NCI-H2107 treated with DMSO at 0.1 percent for 48 hours (cell line): ENCODE measurements at regions not wholly inside any gene's neighbourhood (a gene's known extent, or its start where the extent isn't known, plus 50 kb on each side); places are given as distances from the start of the nearest gene placed in this dataset.

ENCODE experiments used
- DNase-seq: peaks from one replicate; lab custom pipeline; 2025; ENCODE audit not compliant: unreplicated experiment; lab: John Stamatoyannopoulos, UW

DNA sequence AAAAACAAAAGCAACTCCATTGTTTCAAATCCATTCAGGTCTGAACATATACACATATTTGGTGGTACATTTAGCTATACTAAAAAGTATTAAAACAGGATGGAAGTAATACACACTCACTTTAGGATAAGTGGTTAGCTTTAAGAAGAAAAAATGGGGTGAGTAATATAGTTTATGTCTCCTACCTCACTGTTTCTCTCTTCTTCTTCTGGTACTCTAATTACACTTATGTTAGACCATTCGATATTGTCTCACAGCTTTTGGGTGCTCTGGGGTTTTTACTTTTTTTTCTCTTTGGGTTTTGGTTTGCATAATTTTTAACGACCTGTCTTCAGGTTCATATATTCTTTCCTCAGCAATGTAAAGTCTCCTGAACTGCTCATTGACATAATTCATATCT is 75.4 kb upstream of the AKAP13 start:
- no peak for DNase-seq

DNA sequence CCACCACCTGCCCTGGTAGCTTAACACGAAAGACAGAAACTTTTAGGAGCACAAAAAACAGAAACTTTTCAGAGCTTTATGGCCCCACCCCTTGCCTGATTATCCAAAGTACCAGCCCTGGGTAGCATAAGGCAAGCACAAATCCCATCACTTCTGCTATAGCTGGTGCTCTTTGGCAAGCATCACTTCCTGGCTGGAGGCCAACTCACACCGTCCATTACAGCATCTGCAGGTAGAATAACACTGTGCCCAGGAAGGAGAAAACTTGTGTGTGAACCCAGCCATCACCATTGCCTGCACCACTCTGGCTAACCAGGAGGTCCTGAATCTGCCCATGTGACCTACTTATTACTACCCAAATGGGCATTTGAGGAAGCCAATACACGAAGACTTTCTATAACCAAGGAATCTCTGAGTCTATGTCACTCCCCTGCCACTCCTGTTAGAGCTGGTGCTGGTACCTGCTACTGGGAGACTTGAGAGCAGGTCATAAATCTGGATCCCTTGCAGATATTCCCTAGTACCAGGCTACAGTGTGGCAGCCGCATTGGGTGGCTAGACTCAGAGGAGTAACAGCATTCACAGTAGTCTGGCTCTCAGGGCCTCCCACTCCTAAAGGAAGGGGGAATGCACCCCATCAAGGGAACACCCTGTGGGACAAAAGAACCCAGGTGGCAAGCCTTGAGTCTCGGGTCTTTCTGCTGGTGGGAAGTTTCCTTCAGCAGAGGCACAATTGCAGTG is 73.3 kb upstream of the AKAP13 start:
- DNase-seq, result no peak

DNA sequence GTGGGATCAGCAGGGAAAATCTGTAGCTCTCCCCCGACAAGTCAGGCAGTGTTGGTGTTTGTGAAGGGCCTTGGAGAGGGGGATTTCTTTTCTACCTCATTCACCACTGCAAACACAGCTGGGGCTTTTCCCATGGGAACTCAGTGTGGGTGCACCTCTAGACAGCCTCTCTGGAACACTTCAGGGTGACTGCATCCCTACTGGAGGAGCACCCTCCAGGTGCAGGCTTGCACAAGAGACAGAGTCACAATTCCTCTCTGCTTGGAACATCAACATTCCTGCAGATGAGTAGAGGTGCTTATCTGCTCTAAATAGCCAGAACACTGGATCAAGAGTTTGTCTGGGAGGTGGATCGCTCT is 72.7 kb upstream of the AKAP13 start:
- peak; percentile 7 for DNase-seq

- DNase-seq, result no peak
These were observed 68.8 kb upstream of the AKAP13 start for GRCh38 chr15:85311647-85312046.

- DNase-seq, result no peak
These were observed 67.9 kb upstream of the AKAP13 start for GRCh38 chr15:85312486-85312885.

DNA sequence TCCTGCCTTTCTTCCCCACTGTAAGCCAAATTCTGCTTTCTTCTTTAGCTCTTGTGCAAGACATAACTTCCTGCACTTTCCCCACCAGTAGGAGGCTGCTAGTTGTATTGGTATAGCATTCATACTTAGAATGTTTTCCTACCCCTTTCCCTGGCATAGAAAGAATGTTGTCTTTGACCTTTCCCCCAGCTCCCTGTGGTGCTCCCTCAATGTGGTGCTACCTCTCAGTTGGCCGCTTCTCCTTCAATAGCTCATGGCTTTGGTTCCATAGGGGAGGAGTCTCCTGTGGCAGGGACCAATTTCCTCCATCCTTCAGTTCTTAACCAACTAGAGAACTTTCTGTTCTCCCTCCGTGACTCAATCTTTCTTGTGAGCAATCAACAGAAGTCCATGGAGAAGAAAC is 67.5 kb upstream of the AKAP13 start:
- no peak for DNase-seq

DNA sequence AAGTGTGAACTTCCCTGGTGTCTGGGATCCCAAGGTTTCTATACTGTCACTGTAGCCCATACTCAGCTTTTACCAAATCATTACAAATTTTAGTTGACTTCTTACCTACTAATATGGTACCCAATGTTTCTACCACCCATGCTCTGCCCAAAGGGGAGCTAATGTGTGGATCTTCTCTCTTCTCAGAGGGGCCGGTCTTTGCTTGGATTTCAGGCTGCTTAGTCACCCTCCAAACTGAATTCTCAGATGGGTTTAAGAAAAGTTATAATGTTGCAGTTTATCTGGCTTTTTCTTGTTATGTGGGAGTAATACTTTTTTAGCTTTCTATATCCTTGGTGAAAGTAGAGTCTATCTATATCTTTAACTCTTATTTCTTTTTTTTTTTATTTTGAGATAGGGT is 67.1 kb upstream of the AKAP13 start:
- no peak for DNase-seq

GRCh38 chr15:85314146-85314545 is 66.3 kb upstream of the AKAP13 start:
- no peak for DNase-seq

GRCh38 chr15:85314633-85315032 is 65.8 kb upstream of the AKAP13 start:
- DNase-seq, result no peak

GRCh38 chr15:85316244-85316934 is 64.0 kb upstream of the AKAP13 start:
- DNase-seq, result no peak

DNA sequence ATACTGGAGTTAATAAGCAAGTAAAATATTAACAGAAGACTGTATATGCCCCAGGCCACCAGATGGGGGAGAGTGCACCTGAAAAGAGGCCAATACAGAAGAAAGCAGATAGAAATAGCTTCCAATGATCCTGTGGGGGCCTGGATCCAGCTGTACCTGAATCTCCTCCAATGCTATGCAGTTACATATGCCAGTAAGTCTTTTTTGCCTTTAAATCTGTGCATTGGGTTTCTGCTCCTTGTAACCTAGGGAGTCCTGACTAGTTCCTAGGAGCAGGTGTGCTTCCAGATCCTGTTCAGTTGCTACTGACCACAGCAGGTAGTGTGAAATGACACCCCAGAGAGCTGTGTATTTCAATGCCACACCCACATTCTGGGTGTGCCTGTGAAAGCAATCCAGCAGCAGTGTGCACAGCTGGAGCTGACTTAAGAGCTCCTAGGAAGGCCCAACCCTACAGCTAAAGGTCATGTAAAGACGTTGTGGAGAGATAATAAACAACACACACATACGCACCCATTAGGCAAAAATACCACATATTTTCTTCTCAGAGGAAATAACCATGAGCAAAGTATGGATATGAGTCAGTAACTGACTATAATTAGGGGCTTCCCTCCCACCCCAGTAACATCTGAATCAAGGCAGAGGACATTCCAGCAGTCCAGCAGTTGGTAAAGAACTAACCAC is 62.2 kb upstream of the AKAP13 start:
- no peak for DNase-seq

DNA sequence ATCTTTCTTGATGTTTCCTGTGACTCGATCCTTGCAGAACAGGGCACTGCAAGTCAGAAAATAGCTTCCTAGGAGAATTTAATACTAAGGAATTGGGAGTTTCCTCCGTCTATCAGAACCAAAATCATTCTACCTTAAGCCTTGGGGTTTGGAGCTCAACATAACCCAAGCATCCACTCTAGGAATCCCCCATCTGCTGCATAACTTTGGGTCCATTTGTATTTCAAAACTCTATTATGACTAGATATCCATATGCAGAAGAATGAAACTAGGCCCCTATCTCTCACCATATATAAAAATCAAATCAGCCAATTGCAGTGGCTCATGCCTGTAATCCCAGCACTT is 61.7 kb upstream of the AKAP13 start:
- no peak for DNase-seq

DNA sequence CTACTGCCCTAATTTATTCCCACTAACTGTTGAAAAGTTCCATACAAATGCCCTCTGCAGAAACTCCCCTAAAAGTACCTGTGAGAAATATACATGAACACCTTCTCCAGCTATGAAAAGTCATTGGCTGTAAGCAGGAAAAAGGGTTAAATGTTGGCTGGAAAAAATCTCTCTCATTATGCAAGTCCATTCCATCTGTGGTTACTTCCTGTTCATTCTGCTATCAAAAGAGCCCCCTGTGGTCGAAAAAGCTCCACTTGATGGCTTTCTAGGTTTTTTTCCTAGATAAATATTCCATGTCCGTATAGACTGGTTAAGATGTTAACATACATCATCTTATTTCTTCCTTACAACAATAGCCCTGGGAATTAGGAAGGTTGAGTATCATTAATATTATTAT is 56.2 kb upstream of the AKAP13 start:
- no peak for DNase-seq

- DNase-seq, result no peak
These were observed 54.6 kb upstream of the AKAP13 start for GRCh38 chr15:85325834-85326233.

GRCh38 chr15:85326291-85326690 is 54.1 kb upstream of the AKAP13 start:
- no peak for DNase-seq

DNA sequence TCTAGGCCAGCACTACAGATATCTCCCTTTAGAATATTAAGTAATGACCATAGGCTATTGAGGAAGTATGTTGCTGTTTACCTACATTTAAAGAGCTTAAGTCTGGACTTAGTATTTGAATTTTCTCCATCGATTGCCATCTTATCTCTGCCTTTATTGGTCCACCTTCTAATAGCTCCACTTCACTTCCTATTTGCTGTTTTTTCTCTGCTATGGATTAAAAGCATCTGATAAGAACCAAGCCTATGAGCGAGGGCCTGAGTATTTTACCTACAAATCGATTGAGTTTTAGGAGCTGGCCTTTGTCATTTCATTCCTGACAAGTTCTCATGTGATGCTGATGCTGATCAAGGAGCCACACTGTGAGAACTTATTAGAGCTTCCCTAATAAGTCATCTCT is 52.6 kb upstream of the AKAP13 start:
- DNase-seq, result no peak

- DNase-seq, result no peak
These were observed 50.6 kb upstream of the AKAP13 start for GRCh38 chr15:85329561-85330422.
